ENCODE measurements at regions not wholly inside any gene's neighbourhood (a gene's known extent, or its start where the extent isn't known, plus 50 kb on each side); places are given as distances from the start of the nearest gene placed in this dataset.

DNA sequence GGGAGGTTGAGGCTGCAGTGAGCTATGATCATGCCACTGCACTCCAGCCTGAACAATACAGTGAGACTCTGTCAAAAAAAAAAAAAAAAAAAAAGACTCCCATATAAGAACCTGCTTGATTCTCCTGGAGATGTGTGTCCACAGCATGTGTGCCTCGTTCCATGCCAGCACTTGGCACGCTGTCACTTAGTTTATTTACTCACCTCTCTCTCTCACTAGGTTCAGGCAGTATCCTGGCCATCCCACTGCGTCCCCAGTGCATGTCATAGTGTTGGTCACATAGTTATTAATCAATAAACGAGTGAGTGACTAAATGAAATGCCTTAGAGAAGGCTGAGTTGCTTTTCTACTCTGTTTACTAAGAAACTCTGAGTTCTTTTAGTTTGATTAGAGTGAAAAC is 79.1 kb upstream of the GPR12 start:
- ChIA-PET CTCF (ENCODE audit: partially characterized antibody) (no interaction called here), POLR2A (ENCODE audit: partially characterized antibody) (interaction anchor here (0.7 kb wide), 1 partner anchor 129 kb away, joined by 3 read pairs; no protein-coding TSS in a partner anchor)
- Histone ChIP-seq H3K14ac (ENCODE audit: insufficient read length) (no peak overlapping the region), H2BK15ac (ENCODE audit: low read length) (no peak overlapping the region), H2AK5ac (ENCODE audit: low read depth, low read length) (no peak overlapping the region), H3K56ac (replicated peaks; ENCODE audit: insufficient read length, low read depth, low read length) (no peak overlapping the region), H3K9me3 (ENCODE audit: insufficient read depth in 2 of 2, low read depth in 1 of 2, low read length in 1 of 2) (peaks cover 4% of the 10 kb centered on the region in 2 experiments; a peak in 2 of 4 replicates), H3K23ac (ENCODE audit: insufficient read length) (no peak overlapping the region), H3K79me1 (ENCODE audit: low read depth, low read length) (no peaks in the 10 kb centered on the region), H3K4me3 (ENCODE audit: extremely low read depth in 1 of 4, insufficient read depth in 2 of 4, low read depth in 3 of 4, low read length in 4 of 4) (no peak overlapping the region), H4K5ac (ENCODE audit: insufficient read length, low read depth, low read length) (no peak overlapping the region), H2BK20ac (ENCODE audit: low read length) (no peak overlapping the region), H3K36me3 (ENCODE audit: control insufficient read depth in 2 of 4, insufficient read depth in 4 of 4, low read length in 3 of 4) (no peaks in the 10 kb centered on the region), H2AFZ (ENCODE audit: low read length) (no peak overlapping the region), H3K79me2 (ENCODE audit: control insufficient read depth in 1 of 2, insufficient read depth in 2 of 2, low read length in 2 of 2) (no peaks in the 10 kb centered on the region), H4K8ac (ENCODE audit: extremely low read depth, insufficient read depth, low read length) (no peak overlapping the region), H2BK120ac (replicated peaks; ENCODE audit: low read depth, low read length) (no peak overlapping the region), H3K9ac (replicated peaks in 1 of 4; ENCODE audit: extremely low read depth in 1 of 4, low read depth in 3 of 4, low read length in 3 of 4) (no peak overlapping the region), H4K20me1 (replicated peaks in 1 of 2; ENCODE audit: control insufficient read depth in 1 of 2, insufficient read depth in 2 of 2, low read length in 2 of 2) (no peaks in the 10 kb centered on the region), H2BK12ac (ENCODE audit: low read depth, low read length) (no peak overlapping the region), H3K23me2 (ENCODE audit: low read depth, low read length) (no peaks in the 10 kb centered on the region), H3K18ac (ENCODE audit: extremely low read depth, low read length) (no peak overlapping the region), H3K4ac (replicated peaks; ENCODE audit: insufficient read length, low read depth, low read length) (no peak overlapping the region), H3K27me3 (replicated peaks in 1 of 4; ENCODE audit: control insufficient read depth in 3 of 4, extremely low read depth in 1 of 4, insufficient read depth in 3 of 4, low read length in 3 of 4) (no peaks in the 10 kb centered on the region), H3K4me2 (ENCODE audit: insufficient read depth in 1 of 2, low read depth in 2 of 2, low read length in 2 of 2) (no peak overlapping the region), H3K27ac (ENCODE audit: low read depth, low read length) (no peak overlapping the region), H2BK5ac (ENCODE audit: low read depth, low read length) (no peak overlapping the region), H3K4me1 (replicated peaks in 1 of 4; ENCODE audit: control insufficient read depth in 3 of 4, insufficient read depth in 4 of 4, low read length in 3 of 4) (peaks cover 0 to under 1% (median 0%) of the 10 kb centered on the region in 4 experiments; a peak in 2 of 7 replicates), H4K91ac (replicated peaks; ENCODE audit: insufficient read length, low read length) (no peak overlapping the region)
- 89% methylated on average over 4 of the region's 4 CpGs; no CpG with 5 or more reads in 1 of the 2 experiments for WGBS, 2 experiments (ENCODE audit: extremely low coverage in 1 of 2, insufficient coverage in 1 of 2, insufficient read length in 1 of 2, insufficient replicate concordance in 2 of 2, low coverage in 1 of 2, low lambda C conversion rate in 2 of 2, missing lambda C conversion rate in 1 of 2)
- no peak for FAIRE-seq
- DNase-seq (ENCODE audit: low read depth in 1 of 2, low spot score in 2 of 2): no peak
- TF ChIP-seq SAP30 (IDR thresholded peaks at IDR 0.05; ENCODE audit: insufficient read depth, insufficient replicate concordance, low read length) (no peak), SP4 (IDR thresholded peaks at IDR 0.05; ENCODE audit: low read length) (no peak), POLR2AphosphoS5 (IDR thresholded peaks at IDR 0.05; ENCODE audit: low read depth, low read length) (no peak), CTCF (IDR thresholded peaks at IDR 0.05; ENCODE audit: control extremely low read depth in 1 of 3, insufficient read depth in 1 of 3, low read depth in 1 of 3, low read length in 3 of 3) (no peak), JUND (IDR thresholded peaks at IDR 0.05; ENCODE audit: low read length) (no peak), EGR1 (IDR thresholded peaks at IDR 0.05; ENCODE audit: borderline replicate concordance, low read depth, low read length) (no peak), TEAD4 (IDR thresholded peaks at IDR 0.05; ENCODE audit: low read depth, low read length) (no peak), NANOG (IDR thresholded peaks at IDR 0.05; ENCODE audit: insufficient read depth, low read depth, low read length, poor library complexity, severe bottlenecking) (no peak)
- TF ChIP-seq, protein P1, sequence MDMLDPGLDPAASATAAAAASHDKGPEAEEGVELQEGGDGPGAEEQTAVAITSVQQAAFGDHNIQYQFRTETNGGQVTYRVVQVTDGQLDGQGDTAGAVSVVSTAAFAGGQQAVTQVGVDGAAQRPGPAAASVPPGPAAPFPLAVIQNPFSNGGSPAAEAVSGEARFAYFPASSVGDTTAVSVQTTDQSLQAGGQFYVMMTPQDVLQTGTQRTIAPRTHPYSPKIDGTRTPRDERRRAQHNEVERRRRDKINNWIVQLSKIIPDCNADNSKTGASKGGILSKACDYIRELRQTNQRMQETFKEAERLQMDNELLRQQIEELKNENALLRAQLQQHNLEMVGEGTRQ (IDR thresholded peaks at IDR 0.05; ENCODE audit: low read length): no peak

Measured in H1 (cell line).